Renal cortex interstitium (tissue), 11 donors: ENCODE measurements at regions not wholly inside any gene's neighbourhood (a gene's known extent, or its start where the extent isn't known, plus 50 kb on each side); places are given as distances from the start of the nearest gene placed in this dataset.

Source experiments
- DNase-seq, 11 donors: peaks; one replicate each; pipeline ENCODE4 v3.0.0-alpha.2; 2013; ENCODE audit warnings: low read depth in 9 of 11, low spot score in 4 of 11; ENCODE audit errors: extremely low read depth in 1 of 11

- DNase-seq: no peak
Measured at GRCh38 chr2:181235011-181235410, 222.2 kb upstream of the ITGA4 start.

- no peak for DNase-seq
Measured at GRCh38 chr2:181235683-181236459, 221.3 kb upstream of the ITGA4 start.

- no peak for DNase-seq
Measured at GRCh38 chr2:181239201-181239799, 217.9 kb upstream of the ITGA4 start.

- DNase-seq: no peak
Measured at GRCh38 chr2:181240844-181241243, 216.3 kb upstream of the ITGA4 start.

- DNase-seq: no peak
Measured at GRCh38 chr2:181241366-181241765, 215.8 kb upstream of the ITGA4 start.

GRCh38 chr2:181241797-181242196, 215.4 kb upstream of the ITGA4 start:
- DNase-seq: no peak

GRCh38 chr2:181242262-181242661, 214.9 kb upstream of the ITGA4 start:
- DNase-seq: no peak

- DNase-seq: no peak
Measured at GRCh38 chr2:181243319-181243718, 213.9 kb upstream of the ITGA4 start.

GRCh38 chr2:181250691-181251090, 206.5 kb upstream of the ITGA4 start:
- DNase-seq: no peak

GRCh38 chr2:181252262-181253148, 204.7 kb upstream of the ITGA4 start:
- no peak for DNase-seq

- DNase-seq: no peak
Measured at GRCh38 chr2:181253438-181253837, 203.7 kb upstream of the ITGA4 start.

GRCh38 chr2:181255651-181256050, 201.5 kb upstream of the ITGA4 start:
- DNase-seq: no peak

- no peak for DNase-seq
Measured at GRCh38 chr2:181258720-181259119, 198.5 kb upstream of the ITGA4 start.

- no peak for DNase-seq
Measured at GRCh38 chr2:181262782-181263181, 194.4 kb upstream of the ITGA4 start.

GRCh38 chr2:181264001-181264400, 193.2 kb upstream of the ITGA4 start:
- DNase-seq: no peak

GRCh38 chr2:181264441-181264840, 192.7 kb upstream of the ITGA4 start:
- no peak for DNase-seq

- no peak for DNase-seq
Measured at GRCh38 chr2:181266614-181267013, 190.6 kb upstream of the ITGA4 start.

- DNase-seq: no peak
Measured at GRCh38 chr2:181268174-181268867, 188.9 kb upstream of the ITGA4 start.

GRCh38 chr2:181273986-181274385, 183.2 kb upstream of the ITGA4 start:
- DNase-seq: no peak
